GM19035 (cell line): ENCODE measurements at regions not wholly inside any gene's neighbourhood (a gene's known extent, or its start where the extent isn't known, plus 50 kb on each side); places are given as distances from the start of the nearest gene placed in this dataset.

Experiments
- ATAC-seq: cut with Tn5 transposase; IDR thresholded peaks from one replicate; pipeline ENCODE4 v1.9.1; 2021; ENCODE audit not compliant: unreplicated experiment

DNA sequence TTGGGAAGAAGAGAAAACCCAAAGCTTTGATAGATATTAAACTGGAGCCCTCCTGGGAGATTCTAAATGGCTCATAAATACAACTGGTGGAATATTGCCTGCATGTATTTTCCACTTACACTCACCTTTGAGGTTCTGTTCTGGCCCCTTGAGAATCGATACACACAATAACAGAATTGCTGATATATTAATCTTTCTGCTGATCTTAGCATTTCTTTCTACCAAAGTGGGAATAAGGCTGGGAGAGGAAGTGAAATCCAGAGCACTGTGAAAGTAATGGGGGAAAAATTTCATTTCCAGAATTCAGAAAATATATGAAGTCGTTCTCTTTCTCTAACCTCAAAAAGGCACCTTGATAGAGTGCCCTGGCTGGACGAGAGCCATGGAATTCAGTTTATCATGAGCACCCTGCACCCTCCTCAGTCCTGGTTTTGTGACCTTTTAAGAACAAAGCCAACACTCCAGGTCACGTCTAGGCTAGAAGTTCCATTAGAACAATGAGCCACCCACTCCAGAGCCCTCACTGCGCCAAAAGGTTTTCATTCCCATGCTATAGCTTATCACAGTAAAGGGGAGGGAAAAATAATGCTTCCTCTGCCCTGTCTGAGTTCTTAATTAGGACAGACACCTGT is 244.5 kb downstream of the CD83 start:
- ATAC-seq: no peak

DNA sequence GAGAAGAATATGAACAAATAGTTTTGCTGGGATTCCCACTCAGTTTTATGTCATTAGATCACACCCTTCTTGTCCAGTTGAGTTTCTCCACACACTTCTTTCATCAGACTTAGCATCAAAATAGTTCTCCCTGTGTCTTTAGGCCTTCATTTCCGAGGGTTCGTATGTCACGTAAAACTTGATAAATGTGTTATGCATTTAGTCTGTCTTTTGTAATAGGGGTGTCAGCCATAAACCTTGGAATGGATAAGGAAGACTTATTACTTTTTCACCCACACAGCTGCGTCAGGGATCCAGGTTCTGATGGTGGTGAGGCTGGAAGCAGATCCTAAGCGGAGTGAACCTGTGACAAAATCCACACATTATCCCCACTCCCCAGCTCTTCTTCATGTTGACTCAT is 246.8 kb downstream of the CD83 start:
- no peak for ATAC-seq

DNA sequence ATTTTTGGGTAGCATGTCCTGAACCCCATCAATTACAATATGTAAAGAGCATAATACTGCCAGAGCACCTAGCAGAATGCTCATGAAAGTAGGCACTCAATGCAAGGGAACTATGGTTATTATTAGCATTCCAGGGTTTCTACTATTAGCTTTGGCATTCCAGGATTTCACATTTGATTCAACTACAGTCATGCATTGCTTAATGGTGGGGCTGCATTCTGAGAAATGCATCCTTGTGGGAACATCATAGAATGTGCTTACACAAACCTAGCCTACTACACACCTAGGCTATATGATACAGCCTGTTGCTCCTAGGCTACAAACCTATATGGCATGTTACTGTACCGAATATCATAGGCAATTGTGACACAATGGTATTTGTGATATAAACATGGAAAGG is 247.8 kb downstream of the CD83 start:
- ATAC-seq: no peak

DNA sequence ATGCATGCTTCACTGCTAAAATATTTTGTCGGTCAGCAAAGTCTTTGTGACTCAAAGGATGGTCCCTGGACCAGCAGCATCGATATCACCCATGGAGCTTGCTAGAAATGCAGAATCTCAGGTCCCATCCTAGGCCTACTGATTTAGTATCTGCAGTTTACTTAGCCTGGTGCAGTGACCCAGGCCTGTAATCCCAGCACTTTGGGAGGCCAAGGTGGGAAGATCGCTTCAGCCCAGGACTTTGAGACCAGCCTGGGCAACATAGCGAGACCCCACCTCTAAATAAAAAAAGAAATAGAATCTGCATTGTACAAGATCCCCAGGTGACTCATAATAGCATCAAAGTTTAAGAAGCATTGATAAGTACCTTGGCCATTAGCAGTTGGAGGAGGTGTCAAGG is 248.7 kb downstream of the CD83 start:
- ATAC-seq: no peak

DNA sequence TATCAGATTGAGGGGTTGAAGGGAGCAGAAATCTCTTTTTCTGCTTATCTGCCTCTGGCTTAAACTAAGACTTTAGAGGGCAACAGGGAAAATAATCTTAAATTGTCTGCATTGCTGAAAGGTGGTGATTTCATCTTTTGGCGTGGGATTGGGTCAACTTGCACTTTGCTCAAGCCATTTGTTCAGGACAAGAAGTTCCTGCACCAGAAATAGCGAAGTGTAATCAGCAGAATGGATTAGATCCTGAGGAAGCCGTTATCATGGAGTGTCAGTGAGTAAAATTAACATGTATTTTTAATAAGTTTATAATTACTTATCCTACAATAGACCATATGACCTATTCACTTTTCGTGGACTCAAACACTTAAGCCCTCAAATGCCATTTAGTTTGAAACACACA is 249.3 kb downstream of the CD83 start:
- ATAC-seq: no peak

DNA sequence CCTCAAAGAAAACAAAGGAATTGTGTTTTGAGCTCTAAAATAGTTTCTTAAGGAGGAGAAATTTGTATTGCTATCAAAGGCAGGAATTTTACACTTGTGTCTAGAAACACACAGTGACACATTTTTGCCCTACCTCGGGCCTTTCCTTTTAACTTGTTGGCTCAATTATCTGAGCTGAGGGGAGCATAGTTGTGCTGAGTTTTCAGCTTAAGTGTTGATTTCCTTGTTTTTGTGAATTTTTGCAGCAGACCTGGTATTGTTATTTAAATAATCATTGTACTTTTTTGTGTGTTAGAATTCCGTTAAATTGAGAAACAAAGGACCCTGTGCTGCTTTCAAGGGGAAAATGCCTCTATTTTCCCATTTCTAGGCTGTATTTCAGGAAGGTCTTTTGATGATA is 249.7 kb downstream of the CD83 start:
- no peak for ATAC-seq

DNA sequence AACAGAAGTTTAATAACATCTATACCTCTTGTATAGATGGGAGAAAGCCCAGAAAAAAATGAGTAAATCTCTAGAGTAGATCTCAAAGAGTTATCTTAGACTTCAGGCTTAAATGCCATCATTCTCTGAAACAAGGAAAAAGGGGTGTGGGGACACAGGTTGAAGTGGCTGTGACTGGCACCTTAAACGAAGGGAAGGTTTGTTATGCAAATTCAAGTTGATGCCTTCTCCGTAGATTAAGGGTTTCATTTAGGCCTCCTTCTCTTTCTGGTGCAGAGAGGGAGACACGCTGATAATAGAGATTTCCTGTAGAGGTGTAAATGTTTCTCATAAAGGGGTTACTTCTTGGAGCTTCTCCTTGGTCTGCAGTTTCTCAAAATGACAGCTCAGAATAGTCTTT is 252.1 kb downstream of the CD83 start:
- ATAC-seq: no peak

DNA sequence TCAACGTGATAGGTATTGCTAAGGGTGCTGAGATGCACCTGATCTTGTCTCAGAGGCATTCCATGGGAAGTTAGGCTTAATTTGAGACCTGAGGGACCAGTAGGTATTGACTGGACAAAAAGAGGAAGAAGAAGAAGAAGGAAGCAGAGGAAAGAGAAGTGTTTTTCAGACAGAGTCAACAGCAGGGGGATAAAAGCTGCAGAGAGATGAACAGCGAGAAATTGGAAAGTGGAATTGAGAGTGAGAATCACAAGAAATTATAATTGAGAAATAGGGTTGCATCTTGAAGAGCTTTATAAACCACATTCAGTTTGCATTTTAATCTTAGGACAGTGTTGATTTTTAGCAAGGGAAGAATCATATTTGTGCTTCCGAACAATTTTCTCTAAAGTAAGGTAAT is 254.0 kb downstream of the CD83 start:
- ATAC-seq: no peak

DNA sequence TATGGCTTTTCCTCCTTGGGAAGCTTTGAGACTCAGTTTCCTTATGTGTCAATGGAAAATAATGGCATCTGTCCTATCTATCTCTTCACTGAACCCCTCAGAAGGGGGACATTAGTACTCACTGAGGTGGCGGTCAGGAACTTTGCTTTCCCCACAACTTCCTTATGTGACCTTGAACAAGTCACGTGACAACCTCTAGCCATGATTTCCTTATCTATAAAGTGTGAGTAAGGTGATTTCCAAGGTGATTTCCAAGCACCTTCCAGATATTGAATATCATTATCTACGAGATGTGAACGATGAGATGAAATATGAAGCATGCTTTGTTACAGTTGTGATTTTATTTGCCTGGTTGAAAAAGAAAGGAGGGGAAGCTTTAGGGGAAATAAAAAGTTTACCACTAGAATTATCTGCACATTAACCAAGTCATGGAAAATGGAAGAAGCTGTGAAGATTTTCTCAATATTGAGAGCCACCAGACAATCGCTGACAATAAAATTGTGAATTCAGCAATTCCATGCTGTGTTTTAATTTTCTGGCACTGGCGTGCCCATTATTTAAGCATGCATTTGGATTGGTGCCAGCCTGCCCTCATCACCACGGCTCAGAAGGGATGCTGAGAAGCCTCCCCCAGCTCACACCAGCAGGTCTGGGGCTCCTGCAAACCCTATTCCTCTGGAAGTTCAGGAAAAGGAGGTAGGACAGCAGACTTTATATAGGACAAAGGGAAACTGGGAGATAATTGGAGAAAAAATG is 255.3 kb downstream of the CD83 start:
- no peak for ATAC-seq

DNA sequence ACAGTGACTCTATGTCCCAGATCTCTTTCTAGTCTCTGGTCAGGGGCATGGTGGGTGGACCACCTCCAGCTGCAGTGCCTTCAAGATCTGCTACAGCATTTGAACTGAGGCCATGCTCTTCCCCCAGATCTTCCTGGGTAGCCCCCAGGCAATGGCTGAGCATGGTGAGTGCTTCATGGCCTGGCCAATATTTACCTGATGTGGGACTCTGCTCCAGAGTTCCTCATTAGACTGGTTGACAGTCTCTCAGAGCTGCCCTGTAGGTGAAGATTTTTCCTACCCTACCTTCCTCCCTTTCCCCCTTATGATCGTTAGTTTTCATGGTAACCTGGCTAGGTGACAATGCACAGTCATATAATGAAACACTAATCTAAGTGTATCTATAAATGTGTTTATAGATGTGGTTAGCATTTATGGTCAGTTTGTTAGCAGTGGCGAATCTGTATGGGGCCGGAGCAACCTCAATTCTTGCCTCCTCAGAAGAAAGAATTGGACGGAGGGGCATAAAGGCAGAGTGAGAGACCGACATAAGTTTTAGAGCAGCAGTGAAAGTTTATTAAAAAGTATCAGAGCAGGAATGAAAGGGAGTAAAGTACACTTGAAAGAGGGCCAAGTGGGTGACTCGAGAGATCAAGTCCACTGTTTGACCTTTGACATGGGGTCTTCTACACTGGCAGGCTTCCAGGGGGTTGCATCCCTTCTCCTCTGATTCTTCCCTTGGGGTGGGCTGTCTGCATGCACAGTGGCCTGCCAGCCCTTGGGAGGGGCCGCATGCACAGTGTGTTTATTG is 256.3 kb downstream of the CD83 start:
- no peak for ATAC-seq

DNA sequence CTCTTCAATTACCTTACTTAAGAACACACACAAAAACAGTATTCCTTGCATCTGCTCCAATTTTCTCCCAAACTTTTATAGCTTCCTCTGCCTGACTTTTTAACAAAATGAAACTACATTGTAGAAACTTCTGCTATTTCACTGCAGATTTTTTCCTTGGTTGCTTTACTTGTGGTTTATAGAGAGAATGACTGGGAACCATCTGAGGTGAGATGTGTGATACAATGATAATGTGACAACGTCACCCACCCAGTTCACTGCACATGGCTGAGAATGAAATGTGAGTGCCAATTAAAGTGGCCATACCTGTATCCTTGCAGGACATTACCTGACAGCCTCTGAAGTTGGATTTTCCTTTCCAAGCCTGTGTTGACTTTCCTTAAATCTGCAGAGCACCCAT is 258.4 kb downstream of the CD83 start:
- ATAC-seq: no peak

DNA sequence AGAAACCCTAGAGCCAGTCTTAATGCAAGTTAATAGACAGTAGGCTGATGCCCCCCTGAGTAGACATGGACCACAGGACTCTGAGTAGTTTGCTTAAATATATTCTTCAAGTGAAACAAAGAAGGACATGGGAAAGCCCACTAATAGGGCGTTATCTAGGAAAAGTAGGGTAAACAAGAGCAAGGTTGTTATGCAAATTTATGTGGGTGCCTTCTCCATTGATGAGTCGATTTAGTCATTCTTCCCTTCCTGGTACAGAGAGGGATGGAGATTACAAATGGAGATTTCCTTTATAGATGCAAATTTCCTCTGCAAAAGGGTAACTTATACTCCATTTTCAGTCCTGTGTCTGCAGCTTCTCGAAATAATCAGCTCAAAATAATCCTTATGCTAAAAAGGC is 262.0 kb downstream of the CD83 start:
- no peak for ATAC-seq

DNA sequence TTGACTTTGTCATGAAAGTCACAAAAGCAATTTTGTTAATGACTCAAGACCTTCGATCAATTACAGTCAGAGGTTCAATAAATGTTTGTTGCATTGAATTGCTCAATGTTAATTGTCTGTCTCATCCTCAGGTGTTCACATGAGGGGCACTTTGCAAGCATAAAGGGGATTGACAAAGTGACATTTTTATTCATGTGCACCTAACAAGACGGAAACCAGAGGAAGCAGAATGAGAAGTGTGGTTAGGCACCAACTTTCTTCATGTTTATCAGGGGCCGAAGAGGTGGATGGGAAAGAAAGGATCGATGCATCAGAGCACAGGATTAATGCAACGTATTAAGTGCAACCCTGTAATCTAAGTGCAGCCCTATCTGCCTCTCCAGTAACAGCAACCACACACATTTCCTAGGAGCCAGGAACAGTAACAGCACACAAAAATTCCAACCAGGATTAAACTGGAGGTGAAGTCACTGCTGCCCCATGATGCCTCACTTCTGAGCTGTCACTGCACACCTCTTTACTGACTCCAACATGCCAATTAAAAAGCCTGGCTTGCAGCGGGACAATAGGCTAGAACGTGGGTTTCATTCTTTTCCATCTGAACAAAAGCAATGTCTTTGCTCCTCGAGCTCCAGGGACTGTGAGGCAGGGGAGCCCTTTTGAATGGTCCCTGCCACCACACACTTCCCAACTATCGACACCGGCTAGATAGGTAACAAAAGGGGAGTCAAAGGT is 262.7 kb downstream of the CD83 start:
- no peak for ATAC-seq

DNA sequence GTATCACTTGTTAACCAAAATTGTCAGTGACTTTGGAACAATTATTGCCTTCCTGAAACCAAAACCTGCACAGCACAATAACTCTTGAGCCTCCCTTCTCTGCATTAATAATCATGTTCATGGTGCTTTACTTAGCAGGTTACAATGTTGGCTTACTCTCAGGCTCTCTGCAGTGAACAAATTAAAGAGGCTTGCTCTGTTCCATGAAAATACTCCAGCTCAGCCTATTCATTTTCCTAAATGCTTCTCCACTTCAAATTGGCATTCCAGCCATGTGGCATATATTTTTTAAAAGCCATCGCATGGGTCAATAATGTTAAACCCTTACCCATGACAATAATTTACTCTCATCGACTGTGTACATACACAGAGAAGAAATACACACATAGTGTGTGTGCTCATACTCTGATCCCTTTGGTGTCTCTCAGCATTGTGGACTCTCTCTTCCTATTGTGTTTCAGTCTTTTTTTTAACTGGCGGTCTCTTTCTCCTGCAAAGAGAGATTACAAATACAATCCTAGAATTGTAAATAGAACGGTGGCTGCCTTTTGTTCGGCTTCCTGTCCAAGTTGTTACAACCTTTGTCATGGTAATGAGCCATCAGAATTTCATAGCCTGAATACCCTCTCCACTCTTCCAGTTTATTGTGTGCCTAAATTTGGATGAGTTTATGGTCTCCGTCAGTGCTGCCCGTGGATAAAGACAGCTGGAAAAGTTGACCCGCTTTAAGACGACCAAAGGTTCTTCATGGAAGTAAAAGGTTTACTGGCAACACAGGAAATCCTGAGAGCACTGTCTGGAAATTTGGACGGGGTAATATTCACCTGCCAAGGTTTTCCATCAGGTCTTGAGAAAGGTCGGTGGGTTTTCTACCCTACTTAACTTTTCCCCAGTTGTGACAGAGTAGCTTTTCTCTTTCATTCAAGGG is 263.6 kb downstream of the CD83 start:
- ATAC-seq: no peak

DNA sequence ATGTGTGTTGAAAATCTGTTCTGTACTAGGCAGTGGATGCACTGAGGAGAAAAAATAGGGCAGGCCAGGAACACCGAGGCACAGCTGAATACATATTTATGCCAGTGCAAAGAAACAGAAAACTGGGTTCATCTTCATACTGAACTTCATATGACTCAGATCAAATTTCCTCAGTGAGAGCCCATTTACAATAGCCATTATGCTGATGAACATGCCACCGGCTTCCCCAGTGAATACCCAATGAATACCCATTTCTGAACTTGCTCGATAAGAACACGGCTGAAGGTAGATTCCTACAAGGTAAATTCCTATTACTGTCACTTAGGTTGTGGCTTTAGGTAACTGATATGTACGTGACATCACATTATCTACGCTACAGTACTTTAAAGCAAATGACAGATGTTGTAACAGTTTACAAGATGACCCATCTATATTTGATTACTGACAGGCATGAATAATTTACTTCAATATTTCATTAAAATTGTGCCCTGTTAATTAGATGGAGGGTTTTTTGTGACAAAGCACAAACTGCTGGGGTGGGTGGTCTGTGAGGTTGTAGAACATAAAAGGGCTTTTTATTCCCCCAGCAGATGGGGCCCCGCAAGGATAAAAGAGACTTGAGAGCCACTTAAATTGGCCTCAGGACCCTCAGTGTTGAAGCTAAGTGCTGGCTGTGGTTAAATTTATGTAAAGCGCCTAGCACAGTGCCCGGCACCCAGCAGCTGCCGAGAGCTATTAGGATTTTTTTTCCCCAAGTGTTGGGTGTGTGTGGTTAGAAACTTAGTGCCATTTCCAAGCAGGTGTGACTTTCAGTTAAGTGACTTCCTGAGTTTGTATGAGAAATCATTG is 264.5 kb downstream of the CD83 start:
- no peak for ATAC-seq

DNA sequence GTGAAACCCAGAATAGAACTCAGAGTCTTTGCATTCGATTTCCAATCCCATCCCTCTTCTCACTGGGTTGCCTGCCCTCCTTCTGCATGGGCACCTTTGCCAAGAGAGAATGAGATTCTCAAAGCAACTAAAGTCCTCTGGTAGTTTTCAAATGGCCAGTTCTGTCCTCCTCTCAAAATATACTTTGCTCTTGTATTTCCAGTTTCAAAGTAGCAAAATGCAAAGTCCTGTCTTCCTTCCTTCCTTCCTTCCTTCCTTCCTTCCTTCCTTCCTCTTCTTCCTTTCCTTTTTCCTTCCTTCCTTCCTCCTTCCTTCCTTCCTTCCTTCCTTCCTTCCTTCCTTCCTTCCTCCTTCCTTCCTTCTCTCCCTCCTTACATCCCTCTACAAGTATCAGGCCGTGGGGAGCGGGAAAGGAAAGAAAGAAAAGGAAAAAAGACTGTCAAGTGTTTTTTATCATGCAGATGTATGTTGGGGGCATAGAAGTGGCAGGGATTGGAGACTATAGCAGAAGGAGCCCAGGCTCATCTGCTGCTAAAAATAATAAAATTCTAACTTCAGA is 265.2 kb downstream of the CD83 start:
- ATAC-seq: no peak

DNA sequence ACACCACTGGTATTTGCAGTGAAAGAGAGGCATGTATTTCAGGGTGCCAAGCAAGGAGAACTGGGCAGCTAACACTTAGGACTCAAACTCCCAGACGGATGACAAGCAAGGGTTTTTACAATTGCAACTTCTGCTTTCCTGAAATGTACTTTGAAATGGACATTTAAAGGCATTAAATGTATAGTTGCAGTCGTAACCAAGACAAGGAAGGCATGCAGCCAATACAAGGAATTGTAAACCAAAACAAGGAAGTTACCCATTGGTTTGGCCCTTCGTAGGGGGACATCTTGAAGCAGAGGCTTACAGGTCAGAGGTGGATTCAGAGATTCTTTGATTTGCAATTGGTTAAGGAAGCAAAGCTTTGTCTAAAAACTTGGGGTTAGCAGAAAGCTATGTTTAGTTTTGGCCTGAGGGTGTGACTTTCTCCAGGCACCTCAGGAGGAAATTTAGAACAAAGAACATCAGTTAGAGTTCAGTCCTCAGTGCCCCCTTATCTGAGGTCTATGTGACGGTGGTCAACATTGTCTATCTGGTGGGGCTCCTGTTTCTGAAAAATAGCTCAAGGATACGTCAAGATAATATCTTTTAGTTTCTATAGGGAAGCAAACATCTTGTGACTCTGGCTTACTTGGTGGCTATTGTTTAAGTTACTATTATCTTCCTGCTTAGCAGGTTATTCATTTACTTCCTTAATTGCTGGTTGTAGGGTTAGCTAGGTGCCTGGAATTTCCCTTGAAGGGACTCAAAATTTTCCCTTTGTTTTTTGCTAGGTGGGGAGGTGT is 266.0 kb downstream of the CD83 start:
- no peak for ATAC-seq

DNA sequence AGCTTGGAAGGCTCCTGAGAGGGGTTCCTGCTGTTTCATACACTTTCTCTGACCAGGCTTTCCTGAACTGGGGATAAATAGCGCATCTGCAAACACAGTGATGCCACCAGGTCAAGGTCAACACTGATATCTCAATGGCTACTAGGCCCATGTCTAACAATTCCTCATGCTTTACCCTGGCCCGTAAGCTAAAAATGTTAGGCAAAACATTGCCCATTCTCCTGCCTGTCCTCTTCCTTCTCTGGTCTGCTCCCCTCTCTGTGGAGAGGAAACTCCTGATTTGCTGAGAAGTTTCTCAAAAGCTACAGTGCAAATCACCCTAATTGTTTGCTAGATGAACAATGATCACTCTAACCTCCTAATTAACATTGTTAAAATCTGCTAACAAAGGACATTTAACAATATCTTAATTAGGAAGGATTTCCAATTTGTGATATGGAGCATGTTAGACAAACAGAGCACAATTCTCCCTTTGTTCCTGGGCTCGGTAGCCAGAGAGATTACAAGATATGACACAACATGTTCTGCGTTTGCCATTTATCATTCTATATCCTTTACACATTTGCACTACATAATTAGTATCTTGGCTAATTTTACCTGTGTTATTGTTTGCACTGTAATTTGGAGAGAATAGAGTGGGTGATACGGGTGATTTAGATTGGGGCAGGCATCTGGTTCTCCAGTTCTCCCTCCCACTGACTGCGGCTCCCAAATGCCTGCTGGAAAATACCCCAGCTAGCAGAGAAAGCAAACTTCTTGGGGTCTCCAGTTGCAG is 266.8 kb downstream of the CD83 start:
- ATAC-seq: no peak
